Loucy (cell line): ENCODE measurements at regions not wholly inside any gene's neighbourhood (a gene's known extent, or its start where the extent isn't known, plus 50 kb on each side); places are given as distances from the start of the nearest gene placed in this dataset.

ENCODE experiments used
- H2AFZ ChIP-seq: fragments of 200-600 bp; sonication (generic); 2 replicates; pipeline ENCODE4 v1.6.0; 2016; ENCODE audit warnings: antibody characterized with exemption, mild to moderate bottlenecking, low read length, moderate library complexity
- H3F3A ChIP-seq: fragments of 200-600 bp; 2 replicates; pipeline ENCODE4 v1.6.0; 2016; ENCODE audit warnings: antibody characterized with exemption, low read depth, mild to moderate bottlenecking
- H3K27me3 ChIP-seq: fragments of 200-600 bp; sonication (generic); 2 replicates; pipeline ENCODE4 v1.6.1; 2014; ENCODE audit warnings: low read length, mild to moderate bottlenecking; ENCODE audit not compliant: insufficient read depth, poor library complexity, severe bottlenecking
- H3K36me3 ChIP-seq: fragments of 200-600 bp; sonication (generic); 2 replicates; pipeline ENCODE4 v1.6.1; 2016; ENCODE audit warnings: low read length; ENCODE audit not compliant: insufficient read depth
- H3K4me1 ChIP-seq: fragments of 200-600 bp; sonication (generic); 2 replicates; pipeline ENCODE4 v1.5.1; 2014; ENCODE audit warnings: low read length, mild to moderate bottlenecking; ENCODE audit not compliant: insufficient read depth, poor library complexity, severe bottlenecking
- H3K4me2 ChIP-seq: fragments of 200-600 bp; sonication (generic); 2 replicates; pipeline ENCODE4 v1.6.0; 2014; ENCODE audit warnings: antibody characterized with exemption, low read length, low read depth, mild to moderate bottlenecking; ENCODE audit not compliant: poor library complexity, severe bottlenecking
- H3K4me3 ChIP-seq: fragments of 200-600 bp; sonication (generic); 2 replicates; pipeline ENCODE4 v1.5.1; 2014; ENCODE audit warnings: low read length, mild to moderate bottlenecking, mixed read lengths; ENCODE audit not compliant: poor library complexity, severe bottlenecking
- H3K79me2 ChIP-seq: fragments of 200-600 bp; sonication (generic); 2 replicates; pipeline ENCODE4 v1.6.1; 2014; ENCODE audit warnings: low read length; ENCODE audit not compliant: insufficient read depth
- H3K9ac ChIP-seq: fragments of 200-600 bp; sonication (generic); 2 replicates; pipeline ENCODE4 v1.6.0; 2014; ENCODE audit warnings: mild to moderate bottlenecking, low read depth, low read length, moderate library complexity; ENCODE audit not compliant: poor library complexity, severe bottlenecking
- H3K9me2 ChIP-seq: fragments of 200-600 bp; sonication (generic); replicated peaks from 2 replicates; pipeline ENCODE4 v1.6.1; 2016; ENCODE audit warnings: low read depth, low read length, mixed read lengths
- H3K9me3 ChIP-seq: fragments of 200-600 bp; sonication (generic); 2 replicates; pipeline ENCODE4 v1.6.1; 2014; ENCODE audit warnings: mild to moderate bottlenecking, antibody characterized with exemption, low read length, low read depth; ENCODE audit not compliant: insufficient read depth
- H4K20me1 ChIP-seq: fragments of 200-600 bp; sonication (generic); 2 replicates; pipeline ENCODE4 v1.6.0; 2014; ENCODE audit warnings: antibody characterized with exemption, low read length, mild to moderate bottlenecking; ENCODE audit not compliant: insufficient read depth, poor library complexity, severe bottlenecking
- CTCF ChIP-seq: fragments of 200-600 bp; sonication (generic); conservative IDR thresholded peaks from 2 replicates; pipeline ENCODE4 v1.5.1; 2014; ENCODE audit warnings: mild to moderate bottlenecking, antibody characterized with exemption, low read length
- EZH2phosphoT487 ChIP-seq: fragments of 200-600 bp; IDR thresholded peaks from 2 replicates; pipeline ENCODE4 v1.6.1; 2018; ENCODE audit warnings: antibody characterized with exemption, mild to moderate bottlenecking, moderate library complexity, borderline replicate concordance

- H3K27me3 ChIP-seq: no peaks in the 10 kb centered on the region
- no peaks in the 10 kb centered on the region for H3K4me1 ChIP-seq
Measured at GRCh38 chr7:156445997-156446761, 194.4 kb upstream of the RNF32 start.

GRCh38 chr7:156442516-156442915 lies 198.1 kb upstream of the RNF32 start:
- Histone ChIP-seq H3K27me3 (no peaks in the 10 kb centered on the region), H3K36me3 (no peaks in the 10 kb centered on the region), H2AFZ (no peak overlapping the region), H3K9me2 (no peaks in the 10 kb centered on the region), H3F3A (no peaks in the 10 kb centered on the region), H3K4me1 (no peaks in the 10 kb centered on the region), H3K4me2 (no peak overlapping the region), H3K79me2 (no peaks in the 10 kb centered on the region), H3K9me3 (no peaks in the 10 kb centered on the region; the same call in 1 of the 2 replicates), H3K4me3 (no peak overlapping the region), H3K9ac (no peak overlapping the region), H4K20me1 (no peaks in the 10 kb centered on the region)
- TF ChIP-seq CTCF: no peak
- TF ChIP-seq EZH2phosphoT487: no peak

More at GRCh38 chr7:156445997-156446761, 194.4 kb upstream of the RNF32 start:
- no peaks in the 10 kb centered on the region for H3K36me3 ChIP-seq
- no peak overlapping the region for H3K4me2 ChIP-seq
- no peak overlapping the region for H2AFZ ChIP-seq
- no peaks in the 10 kb centered on the region for H3K9me2 ChIP-seq
- H3K79me2 ChIP-seq: no peaks in the 10 kb centered on the region
- H4K20me1 ChIP-seq: no peaks in the 10 kb centered on the region
- H3K9me3 ChIP-seq: no peaks in the 10 kb centered on the region; the same call in 1 of the 2 replicates
- no peak for TF ChIP-seq CTCF
- TF ChIP-seq EZH2phosphoT487: no peak
- no peak overlapping the region for H3K4me3 ChIP-seq
- no peaks in the 10 kb centered on the region for H3F3A ChIP-seq
- no peak overlapping the region for H3K9ac ChIP-seq

- H3K9ac ChIP-seq: no peak overlapping the region
- no peaks in the 10 kb centered on the region for H3F3A ChIP-seq
- H3K36me3 ChIP-seq: no peaks in the 10 kb centered on the region
- H2AFZ ChIP-seq: no peak overlapping the region
- no peak overlapping the region for H3K4me3 ChIP-seq
- no peaks in the 10 kb centered on the region for H3K4me1 ChIP-seq
- no peak overlapping the region for H3K4me2 ChIP-seq
- TF ChIP-seq EZH2phosphoT487 (no peak), CTCF (no peak)
- no peaks in the 10 kb centered on the region for H4K20me1 ChIP-seq
- H3K27me3 ChIP-seq: no peaks in the 10 kb centered on the region
- H3K9me2 ChIP-seq: no peaks in the 10 kb centered on the region
- H3K79me2 ChIP-seq: no peaks in the 10 kb centered on the region
- H3K9me3 ChIP-seq: no peaks in the 10 kb centered on the region; the same call in 1 of the 2 replicates
Measured at GRCh38 chr7:156440456-156440855, 200.1 kb upstream of the RNF32 start.
